HL-60 (cell line): ENCODE measurements at regions not wholly inside any gene's neighbourhood (a gene's known extent, or its start where the extent isn't known, plus 50 kb on each side); places are given as distances from the start of the nearest gene placed in this dataset.

Source experiments
- CTCF ChIP-seq: IDR thresholded peaks from one replicate; pipeline ENCODE4 v1.5.1; 2011; ENCODE audit warnings: low read length, control low read depth, inconsistent platforms; ENCODE audit not compliant: insufficient read depth
- POLR2AphosphoS5 ChIP-seq: IDR thresholded peaks from 2 replicates; pipeline ENCODE4 v1.6.1; 2012; ENCODE audit warnings: low read depth
- REST ChIP-seq: IDR thresholded peaks from 2 replicates; pipeline ENCODE4 v1.6.1; 2012; ENCODE audit warnings: low read depth; ENCODE audit not compliant: insufficient replicate concordance
- SPI1 ChIP-seq: IDR thresholded peaks from 2 replicates; pipeline ENCODE4 v1.6.1; 2012; ENCODE audit warnings: low read depth, mild to moderate bottlenecking, borderline replicate concordance

GRCh38 chr2:7686016-7686385 lies 768.8 kb downstream of the RNF144A start:
- TF ChIP-seq CTCF (no peak), POLR2AphosphoS5 (no peak), SPI1 (no peak), REST (no peak)
